Myocyte (in vitro differentiated cells): ENCODE measurements at regions not wholly inside any gene's neighbourhood (a gene's known extent, or its start where the extent isn't known, plus 50 kb on each side); places are given as distances from the start of the nearest gene placed in this dataset.
"Not testable (repeated sequence)": the region's sequence is repeated elsewhere in the genome, so short reads cannot be mapped to it uniquely, and the experiment has no call there.

Source experiments
- DNase-seq: peaks from one replicate; pipeline ENCODE4 v3.0.0-alpha.2; 2012; ENCODE audit warnings: low read depth

DNA sequence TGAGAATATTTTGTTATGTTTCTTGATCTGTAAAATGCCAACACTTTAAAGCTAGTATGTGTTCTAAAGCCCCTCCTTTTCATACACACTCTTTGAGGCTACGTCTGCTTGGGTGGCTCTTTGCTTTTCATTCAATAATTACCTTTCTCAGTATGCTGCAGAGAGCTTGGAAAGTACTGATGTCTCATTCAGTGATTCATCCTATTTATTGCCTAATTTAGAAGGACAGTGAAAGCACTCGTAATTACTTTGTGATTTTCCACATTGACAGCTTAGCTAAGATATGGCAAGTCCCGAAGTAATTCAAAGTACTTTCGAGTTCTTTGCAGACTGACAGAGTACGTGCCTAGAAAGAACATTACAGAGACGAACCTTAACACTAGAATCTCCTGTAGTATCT is 57.2 kb downstream of the BMP15 start:
- no peak for DNase-seq

DNA sequence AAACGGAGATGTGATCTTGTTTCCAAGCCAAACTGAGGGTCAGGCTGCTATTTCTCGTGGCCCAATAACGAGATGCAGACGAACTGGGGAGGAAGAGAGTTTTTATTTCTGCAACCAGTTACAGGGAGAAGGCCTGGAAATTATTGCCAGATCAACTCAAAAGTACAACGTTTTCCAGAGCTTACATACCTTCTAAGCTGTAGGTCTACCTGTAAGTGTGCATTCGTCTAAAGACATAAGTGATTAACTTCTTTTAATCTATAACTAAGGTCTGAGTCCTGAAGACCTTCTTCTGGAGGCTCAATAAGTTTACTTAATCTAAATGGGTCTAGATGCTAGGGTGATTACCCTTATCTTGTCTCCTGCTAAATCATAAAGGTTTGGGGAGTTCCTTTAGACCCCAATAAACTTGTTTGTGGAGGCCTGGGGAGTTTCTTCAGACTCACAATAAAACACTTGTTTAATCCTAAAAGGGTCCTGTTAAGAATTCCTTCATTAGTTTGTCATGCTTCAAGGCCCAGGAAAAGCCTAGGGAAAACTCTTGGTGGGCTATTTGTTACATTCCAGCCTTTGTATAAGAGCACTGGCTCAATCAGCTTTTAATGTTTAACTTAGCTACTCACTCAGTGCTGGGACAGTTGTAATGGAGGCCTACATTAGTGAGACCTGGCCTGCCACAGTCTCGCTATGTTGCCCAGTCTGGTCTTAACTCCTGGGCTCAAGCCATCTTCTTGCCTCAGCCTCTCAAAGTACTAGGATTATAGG is 58.5 kb downstream of the BMP15 start:
- not testable (repeated sequence) for DNase-seq

GRCh38 chrX:50971395-50971794 is 60.9 kb downstream of the BMP15 start:
- DNase-seq: no peak

DNA sequence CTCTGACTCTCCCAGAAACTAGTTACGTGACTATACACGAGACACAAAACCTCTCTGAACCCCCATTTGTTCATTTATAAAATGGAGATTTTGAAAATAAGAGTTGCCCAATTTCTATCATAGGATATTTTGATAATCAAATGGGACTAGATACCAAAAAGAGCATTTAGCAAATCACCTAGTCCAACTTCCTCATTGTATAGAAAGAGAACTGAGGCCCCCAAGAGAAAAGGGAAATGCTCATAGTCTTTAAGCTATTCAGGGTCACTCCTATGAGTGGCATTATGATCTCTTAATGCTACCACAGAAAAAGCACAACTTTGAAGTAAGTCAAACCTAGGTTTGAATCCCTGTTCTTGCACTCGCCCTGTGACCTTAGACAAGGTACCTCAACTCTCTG is 62.7 kb downstream of the BMP15 start:
- no peak for DNase-seq

DNA sequence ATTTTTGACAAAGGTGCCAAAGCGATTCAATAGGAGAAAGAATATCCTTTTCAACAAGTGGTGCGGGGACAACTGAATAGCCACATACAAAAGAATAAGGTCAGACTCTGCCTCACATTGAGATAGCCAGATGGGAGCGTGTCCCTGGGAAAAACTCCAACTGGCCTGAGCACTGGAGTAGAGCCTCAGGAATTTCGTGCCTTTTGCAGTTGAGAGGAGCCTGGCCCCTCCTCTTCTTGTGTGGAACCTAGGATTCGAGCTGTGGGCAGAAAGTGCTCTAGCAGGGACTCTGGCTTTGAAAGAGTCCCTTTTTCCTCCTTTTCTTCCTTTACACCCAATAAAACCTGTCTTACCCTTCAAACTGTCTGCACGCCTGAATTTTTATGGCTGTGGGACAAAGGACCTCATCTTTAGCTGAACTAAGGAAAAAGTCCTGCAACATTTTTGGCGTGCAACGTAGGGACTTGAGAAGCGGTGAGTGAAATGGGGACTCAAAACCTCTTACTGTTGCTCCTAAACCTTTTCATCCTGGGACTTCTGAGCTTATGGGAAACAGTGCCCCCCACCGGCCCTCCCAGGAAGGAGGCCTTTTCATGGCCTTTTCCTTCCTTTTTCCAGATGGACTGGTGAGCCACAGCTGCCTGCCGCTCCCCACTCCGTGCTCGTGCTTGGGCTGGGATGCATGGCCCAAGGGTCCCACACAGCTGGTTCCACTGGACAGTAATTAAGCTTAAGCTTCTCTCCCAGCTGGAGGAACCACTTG is 68.6 kb downstream of the BMP15 start:
- no peak for DNase-seq

DNA sequence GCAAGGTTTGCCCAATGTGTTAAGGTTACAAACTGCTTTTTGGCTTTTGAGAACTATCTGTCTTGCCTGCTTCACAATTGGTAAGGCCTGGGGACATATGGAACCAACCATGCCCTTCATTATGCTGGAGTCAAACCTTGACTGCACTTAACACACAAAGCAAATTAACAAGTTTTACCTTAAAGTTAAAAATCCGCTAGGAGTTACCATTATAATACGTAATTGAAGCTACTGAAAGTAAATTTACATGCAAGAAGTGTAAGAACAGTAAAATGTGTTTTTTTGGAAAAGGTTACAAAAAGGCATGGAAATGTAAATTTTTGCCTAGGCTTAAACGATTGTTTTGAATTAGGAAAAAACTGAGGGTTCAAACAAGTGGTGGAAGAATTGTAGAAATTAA is 69.7 kb downstream of the BMP15 start:
- DNase-seq: no peak

- peak; percentile 1 for DNase-seq
Observed at GRCh38 chrX:50988649-50989048, 78.1 kb downstream of the BMP15 start.

DNA sequence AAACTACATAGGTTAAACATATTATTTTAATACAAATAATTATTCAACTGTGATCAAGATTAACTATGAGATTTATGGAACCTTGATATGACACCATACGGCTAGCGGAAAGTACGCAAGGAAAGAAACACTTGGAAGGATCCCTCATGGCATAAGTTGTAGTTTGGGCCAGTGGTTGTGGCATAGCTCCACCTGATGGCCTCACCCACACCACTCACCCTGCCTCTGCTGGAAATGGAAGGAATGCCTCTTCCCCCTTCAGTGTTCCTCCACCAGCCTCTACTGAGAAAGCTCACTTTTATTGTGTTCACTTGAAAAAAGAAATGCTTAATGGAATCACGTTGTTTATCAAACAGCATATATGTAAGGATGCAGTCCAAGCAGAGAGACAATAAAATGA is 86.4 kb downstream of the BMP15 start:
- no peak for DNase-seq

DNA sequence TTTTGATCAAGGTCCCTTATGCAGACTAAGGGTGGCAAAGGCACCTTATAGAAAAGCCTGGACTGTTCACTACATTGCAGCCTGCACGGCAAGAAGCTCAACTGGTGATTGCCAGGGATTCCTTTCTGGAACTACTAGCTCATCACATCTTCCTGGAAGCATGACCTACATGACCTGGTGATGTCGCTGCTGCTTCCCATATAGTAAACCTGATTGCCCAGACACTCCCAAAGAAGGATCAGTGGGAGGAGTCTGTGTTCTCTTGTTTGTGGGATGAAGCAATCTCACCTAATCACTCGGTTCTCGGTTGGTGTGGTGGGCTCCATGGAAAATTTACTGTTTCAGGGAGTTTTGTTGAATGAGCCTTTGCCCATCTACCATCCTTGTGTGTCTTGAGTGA is 89.8 kb downstream of the BMP15 start:
- DNase-seq: not testable (repeated sequence)

- DNase-seq: not testable (repeated sequence)
Observed at GRCh38 chrX:51001733-51002632, 91.4 kb downstream of the BMP15 start.

DNA sequence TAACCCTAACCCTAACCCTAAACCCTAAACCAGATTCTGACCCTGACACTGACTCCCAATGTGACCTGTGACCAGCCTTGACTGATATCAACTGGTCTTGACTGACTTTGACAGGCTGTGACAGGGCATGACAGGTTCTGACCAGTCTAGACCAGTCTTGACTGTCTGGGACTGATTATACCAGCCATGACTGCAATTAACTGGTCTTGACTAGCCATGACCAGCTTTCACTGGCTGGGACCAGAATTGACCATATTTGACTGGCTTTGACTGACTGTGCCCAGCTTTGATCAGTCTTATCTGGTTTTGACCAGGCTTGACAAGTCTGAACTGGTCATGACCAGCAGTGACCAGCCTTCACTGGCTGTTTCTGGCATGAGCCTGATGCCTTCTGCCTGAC is 95.5 kb downstream of the BMP15 start:
- DNase-seq: no peak

- DNase-seq: no peak
Observed at GRCh38 chrX:51024106-51024696, 113.7 kb downstream of the BMP15 start.

GRCh38 chrX:51026862-51027261 is 116.3 kb downstream of the BMP15 start:
- DNase-seq: no peak

GRCh38 chrX:51035746-51036145 is 125.2 kb downstream of the BMP15 start:
- DNase-seq: no peak

DNA sequence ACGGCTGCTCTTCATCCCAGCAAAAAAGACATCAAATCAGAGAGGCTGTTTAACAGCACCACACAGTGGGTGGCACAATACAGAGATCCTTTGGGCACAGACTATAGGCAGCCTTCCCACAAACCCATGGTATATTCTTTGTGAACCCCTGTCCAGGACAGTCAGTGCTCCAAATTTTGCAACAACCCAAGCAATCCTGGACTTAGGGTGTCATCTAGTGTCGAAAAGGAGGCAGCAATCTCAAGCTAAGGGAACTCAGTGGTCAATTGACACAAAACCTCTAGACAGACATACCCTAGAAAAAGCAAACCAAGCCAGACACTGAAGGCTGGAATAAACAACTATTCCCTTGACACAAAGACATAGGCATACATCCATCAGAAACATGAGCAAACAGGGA is 137.4 kb downstream of the BMP15 start:
- no peak for DNase-seq

DNA sequence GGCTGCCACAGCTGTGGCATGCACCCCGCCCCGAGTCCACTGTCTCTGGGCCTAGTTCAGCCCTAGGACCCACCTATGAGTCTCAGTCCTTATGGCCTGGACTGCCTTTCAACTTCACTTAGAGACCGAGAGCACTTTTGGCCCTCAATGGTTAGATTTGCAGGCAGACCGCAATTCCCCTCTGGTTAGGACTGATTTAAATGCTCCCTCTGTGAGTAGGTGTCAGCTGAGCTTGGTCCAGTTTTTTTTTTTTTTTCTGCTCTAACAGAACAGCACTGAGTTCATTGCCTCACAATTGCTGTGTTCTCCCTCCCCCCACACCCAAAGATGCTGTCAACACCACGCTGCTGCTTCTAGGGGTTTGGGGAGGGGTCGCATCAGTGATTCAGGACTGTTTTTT is 143.2 kb downstream of the BMP15 start:
- no peak for DNase-seq

DNA sequence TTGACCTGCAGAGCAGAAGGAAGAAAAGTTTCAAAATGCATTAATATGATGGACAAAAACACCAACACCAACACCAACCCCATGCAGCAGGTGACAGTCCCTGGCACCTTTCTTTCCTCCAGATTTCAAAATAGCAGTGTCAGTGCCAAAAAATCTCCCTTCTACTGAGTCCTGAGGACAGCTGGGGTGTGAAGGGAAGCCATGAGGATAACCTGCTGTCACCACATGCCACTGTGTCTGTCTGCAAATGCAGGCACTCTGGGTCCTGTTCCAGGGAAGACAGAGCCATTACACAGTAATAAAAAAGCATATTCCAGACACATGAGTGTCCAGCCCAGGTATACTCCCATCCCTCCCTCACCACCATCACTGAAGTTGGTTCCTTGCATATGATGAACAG is 187.5 kb downstream of the BMP15 start:
- no peak for DNase-seq

GRCh38 chrX:51119058-51119926 is 208.8 kb downstream of the BMP15 start:
- not testable (repeated sequence) for DNase-seq

- not testable (repeated sequence) for DNase-seq
Observed at GRCh38 chrX:51125743-51126142, 206.9 kb upstream of the NUDT10 start.

DNA sequence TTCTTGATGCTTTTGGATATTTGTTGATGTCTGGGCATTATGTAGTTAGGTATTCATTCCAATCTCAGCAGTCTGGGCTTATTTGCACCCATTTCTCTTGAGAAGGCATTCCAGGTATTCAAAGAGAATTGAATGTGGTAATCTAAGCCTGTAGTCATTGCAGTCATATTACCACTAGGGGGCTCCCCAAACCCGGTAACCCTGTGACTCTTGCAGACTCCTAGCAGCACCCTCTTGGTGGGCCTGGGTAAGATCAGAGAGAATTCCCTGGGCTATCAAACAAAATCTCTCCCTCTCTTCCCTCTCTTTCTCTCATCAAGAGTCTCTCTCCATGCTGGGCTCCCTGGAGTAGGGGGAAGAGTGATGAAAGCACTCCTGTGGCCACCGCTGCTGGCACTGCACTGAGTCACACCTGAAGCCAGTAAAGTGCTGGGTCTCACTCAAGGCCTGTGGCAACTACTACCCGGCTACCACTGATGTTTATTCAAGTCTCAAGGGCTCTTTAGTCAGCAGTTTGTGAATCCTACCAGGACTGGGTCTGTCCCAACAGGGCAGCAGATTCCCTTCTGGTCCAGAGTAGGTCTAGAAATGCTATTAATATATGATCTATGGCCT is 187.7 kb upstream of the NUDT10 start:
- no peak for DNase-seq
